Loucy (cell line): ENCODE measurements at regions not wholly inside any gene's neighbourhood (a gene's known extent, or its start where the extent isn't known, plus 50 kb on each side); places are given as distances from the start of the nearest gene placed in this dataset.

Source experiments
- H2AFZ ChIP-seq: fragments of 200-600 bp; sonication (generic); 2 replicates; pipeline ENCODE4 v1.6.0; 2016; ENCODE audit warnings: antibody characterized with exemption, mild to moderate bottlenecking, low read length, moderate library complexity
- H3F3A ChIP-seq: fragments of 200-600 bp; 2 replicates; pipeline ENCODE4 v1.6.0; 2016; ENCODE audit warnings: antibody characterized with exemption, low read depth, mild to moderate bottlenecking
- H3K27me3 ChIP-seq: fragments of 200-600 bp; sonication (generic); 2 replicates; pipeline ENCODE4 v1.6.1; 2014; ENCODE audit warnings: low read length, mild to moderate bottlenecking; ENCODE audit not compliant: insufficient read depth, poor library complexity, severe bottlenecking
- H3K36me3 ChIP-seq: fragments of 200-600 bp; sonication (generic); 2 replicates; pipeline ENCODE4 v1.6.1; 2016; ENCODE audit warnings: low read length; ENCODE audit not compliant: insufficient read depth
- H3K4me1 ChIP-seq: fragments of 200-600 bp; sonication (generic); 2 replicates; pipeline ENCODE4 v1.5.1; 2014; ENCODE audit warnings: low read length, mild to moderate bottlenecking; ENCODE audit not compliant: insufficient read depth, poor library complexity, severe bottlenecking
- H3K4me2 ChIP-seq: fragments of 200-600 bp; sonication (generic); 2 replicates; pipeline ENCODE4 v1.6.0; 2014; ENCODE audit warnings: antibody characterized with exemption, low read length, low read depth, mild to moderate bottlenecking; ENCODE audit not compliant: poor library complexity, severe bottlenecking
- H3K4me3 ChIP-seq: fragments of 200-600 bp; sonication (generic); 2 replicates; pipeline ENCODE4 v1.5.1; 2014; ENCODE audit warnings: low read length, mild to moderate bottlenecking, mixed read lengths; ENCODE audit not compliant: poor library complexity, severe bottlenecking
- H3K79me2 ChIP-seq: fragments of 200-600 bp; sonication (generic); 2 replicates; pipeline ENCODE4 v1.6.1; 2014; ENCODE audit warnings: low read length; ENCODE audit not compliant: insufficient read depth
- H3K9ac ChIP-seq: fragments of 200-600 bp; sonication (generic); 2 replicates; pipeline ENCODE4 v1.6.0; 2014; ENCODE audit warnings: mild to moderate bottlenecking, low read depth, low read length, moderate library complexity; ENCODE audit not compliant: poor library complexity, severe bottlenecking
- H3K9me2 ChIP-seq: fragments of 200-600 bp; sonication (generic); replicated peaks from 2 replicates; pipeline ENCODE4 v1.6.1; 2016; ENCODE audit warnings: low read depth, low read length, mixed read lengths
- H3K9me3 ChIP-seq: fragments of 200-600 bp; sonication (generic); 2 replicates; pipeline ENCODE4 v1.6.1; 2014; ENCODE audit warnings: mild to moderate bottlenecking, antibody characterized with exemption, low read length, low read depth; ENCODE audit not compliant: insufficient read depth
- H4K20me1 ChIP-seq: fragments of 200-600 bp; sonication (generic); 2 replicates; pipeline ENCODE4 v1.6.0; 2014; ENCODE audit warnings: antibody characterized with exemption, low read length, mild to moderate bottlenecking; ENCODE audit not compliant: insufficient read depth, poor library complexity, severe bottlenecking
- CTCF ChIP-seq: fragments of 200-600 bp; sonication (generic); conservative IDR thresholded peaks from 2 replicates; pipeline ENCODE4 v1.5.1; 2014; ENCODE audit warnings: mild to moderate bottlenecking, antibody characterized with exemption, low read length
- EZH2phosphoT487 ChIP-seq: fragments of 200-600 bp; IDR thresholded peaks from 2 replicates; pipeline ENCODE4 v1.6.1; 2018; ENCODE audit warnings: antibody characterized with exemption, mild to moderate bottlenecking, moderate library complexity, borderline replicate concordance

- Histone ChIP-seq H3K4me3 (no peak overlapping the region), H3K27me3 (no peaks in the 10 kb centered on the region), H3K79me2 (no peaks in the 10 kb centered on the region), H3K9me2 (no peaks in the 10 kb centered on the region), H3K4me2 (no peak overlapping the region), H3K9me3 (no peaks in the 10 kb centered on the region), H3K36me3 (no peaks in the 10 kb centered on the region), H3K9ac (no peak overlapping the region), H4K20me1 (no peaks in the 10 kb centered on the region), H3F3A (no peaks in the 10 kb centered on the region), H3K4me1 (no peaks in the 10 kb centered on the region), H2AFZ (no peak overlapping the region)
- TF ChIP-seq CTCF (no peak), EZH2phosphoT487 (no peak)
These were observed 225.4 kb downstream of the SI start for GRCh38 chr3:164852866-164853265.

- H3K4me3 ChIP-seq, result no peak overlapping the region
- no peaks in the 10 kb centered on the region for H3K27me3 ChIP-seq
- no peak overlapping the region for H3K9ac ChIP-seq
- no peaks in the 10 kb centered on the region for H3K9me3 ChIP-seq
- H2AFZ ChIP-seq, result no peak overlapping the region
- H4K20me1 ChIP-seq, result no peaks in the 10 kb centered on the region
- H3K36me3 ChIP-seq, result no peaks in the 10 kb centered on the region
- H3K9me2 ChIP-seq, result no peaks in the 10 kb centered on the region
- H3K4me2 ChIP-seq, result no peak overlapping the region
- no peak for TF ChIP-seq CTCF
- no peak for TF ChIP-seq EZH2phosphoT487
- H3K79me2 ChIP-seq, result no peaks in the 10 kb centered on the region
- no peaks in the 10 kb centered on the region for H3K4me1 ChIP-seq
- no peaks in the 10 kb centered on the region for H3F3A ChIP-seq
These were observed 226.4 kb downstream of the SI start for GRCh38 chr3:164851905-164852304.

GRCh38 chr3:164851204-164851603, 227.1 kb downstream of the SI start:
- H3K27me3 ChIP-seq, result no peaks in the 10 kb centered on the region
- no peaks in the 10 kb centered on the region for H3K9me2 ChIP-seq
- no peaks in the 10 kb centered on the region for H3F3A ChIP-seq
- no peaks in the 10 kb centered on the region for H3K79me2 ChIP-seq
- no peaks in the 10 kb centered on the region for H3K4me1 ChIP-seq
- TF ChIP-seq EZH2phosphoT487, result no peak
- no peak for TF ChIP-seq CTCF
- no peaks in the 10 kb centered on the region for H3K9me3 ChIP-seq
- no peak overlapping the region for H3K9ac ChIP-seq
- no peak overlapping the region for H2AFZ ChIP-seq
- no peaks in the 10 kb centered on the region for H3K36me3 ChIP-seq
- H4K20me1 ChIP-seq, result no peaks in the 10 kb centered on the region
- no peak overlapping the region for H3K4me3 ChIP-seq
- H3K4me2 ChIP-seq, result no peak overlapping the region
